Hindlimb muscle (tissue), 1 donor: ENCODE measurements at regions not wholly inside any gene's neighbourhood (a gene's known extent, or its start where the extent isn't known, plus 50 kb on each side); places are given as distances from the start of the nearest gene placed in this dataset.
"Not testable (repeated sequence)": the region's sequence is repeated elsewhere in the genome, so short reads cannot be mapped to it uniquely, and the experiment has no call there.

Experiments
- DNase-seq: peaks from one replicate; pipeline ENCODE4 v3.0.0-alpha.2; 2013

GRCh38 chr7:155230169-155230593 lies 67.5 kb upstream of the INSIG1 start:
- DNase-seq: peak; percentile 39

DNA sequence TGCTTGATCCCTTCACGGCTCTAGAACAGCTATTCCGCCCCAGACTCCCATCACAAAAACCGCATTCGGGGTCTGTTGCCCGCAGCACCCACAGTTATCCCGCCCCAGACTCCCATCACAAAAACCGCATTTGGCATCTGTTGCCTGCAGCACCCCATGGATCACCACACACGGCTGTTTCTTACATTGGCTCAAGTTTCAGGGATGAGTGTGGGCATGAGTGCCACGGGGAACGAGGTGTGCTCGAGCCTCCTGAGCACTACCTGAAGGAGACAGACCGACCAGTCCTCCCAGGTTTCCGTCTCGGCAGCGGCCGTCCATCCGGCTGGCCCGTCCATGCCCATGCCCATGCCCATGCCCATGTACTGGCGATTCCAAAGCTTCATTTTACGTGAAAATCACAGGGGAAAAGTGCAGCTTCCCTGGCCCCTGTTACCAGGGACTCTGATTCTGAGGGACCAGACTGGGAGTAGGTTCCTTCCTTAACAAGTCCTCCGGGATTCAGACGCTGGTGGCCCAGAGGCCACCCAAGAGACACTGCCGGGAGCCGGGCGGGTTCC lies 66.4 kb upstream of the INSIG1 start:
- DNase-seq: no peak

DNA sequence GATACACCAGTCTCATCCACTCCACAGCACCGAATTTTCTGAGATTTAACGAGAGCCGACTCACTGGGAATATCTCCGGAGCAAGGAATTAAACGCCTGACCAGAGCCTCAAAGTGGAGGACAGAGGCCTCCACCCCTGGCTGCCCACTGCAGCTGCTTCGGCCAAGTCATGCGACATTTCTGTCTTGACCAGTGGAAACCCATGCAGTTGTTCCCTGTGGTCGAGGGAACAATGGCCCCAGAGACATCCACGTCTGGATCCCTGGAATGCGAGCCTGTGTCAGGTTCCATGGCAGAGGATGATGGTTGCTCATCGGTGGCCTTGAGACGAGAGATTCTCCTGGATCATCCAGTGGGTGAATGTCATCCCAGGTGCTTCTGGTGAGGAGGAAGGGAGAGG lies 65.7 kb upstream of the INSIG1 start:
- DNase-seq: no peak

GRCh38 chr7:155232911-155233310 lies 64.8 kb upstream of the INSIG1 start:
- DNase-seq: no peak

GRCh38 chr7:155233311-155234157 lies 64.1 kb upstream of the INSIG1 start:
- DNase-seq: no peak

DNA sequence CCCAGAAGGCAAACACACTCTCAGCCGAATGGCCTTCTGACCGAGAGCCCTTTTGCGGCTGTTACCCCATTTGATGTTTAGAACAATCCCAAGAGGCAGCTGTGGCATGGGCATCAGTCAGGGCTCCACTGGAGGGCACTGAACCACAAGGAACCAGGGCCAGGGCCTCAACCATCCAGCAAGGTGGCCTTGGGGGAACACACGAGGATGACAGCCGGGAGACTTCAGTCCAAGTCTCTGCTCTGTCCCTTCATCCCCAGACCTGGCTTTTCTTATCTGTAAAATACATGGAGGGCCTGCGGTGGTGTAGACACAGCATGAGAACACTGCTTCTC lies 63.6 kb upstream of the INSIG1 start:
- no peak for DNase-seq

DNA sequence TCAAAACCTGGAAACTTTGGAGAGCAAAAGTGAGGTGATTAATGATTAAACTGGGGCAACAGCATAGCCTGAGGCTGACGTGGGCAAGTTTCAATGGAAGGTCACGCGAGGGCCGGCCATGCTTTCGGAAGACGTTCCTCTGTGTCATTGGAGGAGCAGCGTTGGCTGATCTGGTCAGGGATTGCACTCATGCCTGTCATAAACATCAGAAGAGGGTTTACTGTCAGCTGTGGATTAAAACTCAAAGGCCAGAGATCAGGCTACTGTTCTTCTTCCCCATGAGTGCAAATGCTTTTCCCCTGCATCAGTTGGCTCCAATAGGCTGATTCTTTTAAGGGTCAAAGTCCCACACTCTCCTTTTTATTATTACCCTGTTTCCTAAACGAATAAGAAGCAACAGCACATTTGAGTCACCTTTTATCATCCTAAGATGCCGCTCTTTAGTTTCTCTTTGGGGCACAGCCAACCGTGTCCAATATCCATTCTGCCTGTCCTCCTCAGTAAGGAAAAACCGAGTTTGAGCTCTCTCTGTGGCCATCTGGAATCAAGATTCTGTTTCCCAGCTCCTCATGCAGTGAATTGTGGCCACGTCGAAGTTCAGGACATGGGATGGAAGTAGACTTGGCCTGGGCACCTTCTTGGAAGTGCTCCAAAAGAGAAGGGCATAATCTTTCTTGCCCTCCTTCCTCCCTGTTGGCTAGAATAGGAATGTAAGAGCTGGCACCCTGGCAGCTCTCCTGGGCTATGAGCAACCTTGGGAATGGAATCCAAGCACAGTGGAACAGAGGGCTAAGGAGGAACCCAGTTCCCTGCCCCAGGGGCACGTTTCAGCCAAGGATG lies 62.5 kb upstream of the INSIG1 start:
- DNase-seq: no peak

GRCh38 chr7:155236386-155236785 lies 61.3 kb upstream of the INSIG1 start:
- no peak for DNase-seq

GRCh38 chr7:155237297-155237696 lies 60.4 kb upstream of the INSIG1 start:
- no peak for DNase-seq

DNA sequence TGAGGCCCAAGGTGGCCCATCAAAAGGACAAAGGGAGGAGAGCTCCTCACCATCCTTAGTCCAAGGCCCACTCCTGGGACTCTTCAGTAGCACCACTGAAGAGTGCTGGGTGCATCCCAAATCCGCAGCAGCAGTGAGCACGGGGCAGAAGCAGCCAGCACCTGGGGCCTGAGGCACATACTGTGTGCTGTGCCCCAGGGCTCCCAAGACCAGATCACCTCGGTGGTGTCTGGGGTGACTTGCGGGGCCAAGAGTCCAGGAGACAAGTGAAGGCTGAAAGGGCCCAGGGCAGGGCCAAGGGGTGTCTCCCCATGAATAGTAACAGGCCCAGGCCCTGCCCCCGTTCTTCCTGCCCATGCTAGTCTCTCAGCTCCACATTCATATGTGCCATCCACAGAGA lies 59.9 kb upstream of the INSIG1 start:
- no peak for DNase-seq

- not testable (repeated sequence) for DNase-seq
Measured at GRCh38 chr7:155239431-155240087, 58.1 kb upstream of the INSIG1 start.

- DNase-seq: no peak
Measured at GRCh38 chr7:155244675-155245074, 53.0 kb upstream of the INSIG1 start.

DNA sequence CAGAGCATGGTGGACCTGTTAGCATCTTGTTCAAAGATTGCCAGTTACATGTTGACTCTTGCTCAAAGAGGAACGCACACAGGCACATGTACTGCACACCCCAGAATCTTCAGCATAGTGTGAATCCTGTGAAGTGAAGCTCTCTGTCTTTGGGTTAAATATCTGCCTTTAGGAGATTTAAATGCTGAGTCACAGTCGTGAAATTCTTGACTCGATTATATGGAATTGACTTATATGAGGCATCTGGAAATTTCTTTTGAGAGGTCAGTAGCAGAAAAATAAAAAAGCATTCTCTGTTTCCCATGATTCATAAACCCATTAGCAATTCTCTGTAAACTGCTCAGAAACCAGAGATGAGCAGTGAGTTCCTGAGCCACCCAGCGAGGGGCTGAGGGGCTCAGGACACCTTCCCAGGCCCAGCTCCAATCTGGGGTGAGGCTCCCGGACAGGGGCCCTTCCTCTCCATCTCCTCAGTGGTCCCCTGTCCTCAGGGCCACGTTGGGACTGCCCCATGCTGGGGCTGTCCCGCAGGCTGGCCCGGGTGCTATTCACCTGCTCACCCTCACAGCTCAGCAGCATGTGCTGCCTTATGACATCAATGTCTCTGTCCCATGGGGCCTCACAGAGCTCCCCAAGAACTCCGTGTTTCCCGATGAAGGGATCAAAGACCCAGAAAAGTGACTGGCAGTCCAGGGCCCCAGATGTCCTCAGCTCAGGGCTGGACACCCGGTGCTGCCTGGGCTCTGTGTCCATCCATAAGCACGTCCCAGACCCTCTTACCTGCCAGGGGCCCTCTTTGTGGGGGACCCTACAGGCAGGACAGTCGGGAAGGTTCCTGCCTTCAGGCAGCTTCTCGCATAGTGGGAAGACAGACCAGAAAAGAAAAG lies 50.0 kb upstream of the INSIG1 start:
- DNase-seq: no peak
